NCI-H446 treated with DMSO at 0.1 percent for 48 hours (cell line): ENCODE measurements at regions not wholly inside any gene's neighbourhood (a gene's known extent, or its start where the extent isn't known, plus 50 kb on each side); places are given as distances from the start of the nearest gene placed in this dataset.
A peak's percentile ranks its signal among the peaks of the same experiment; 100 is the strongest.

Source experiments
- DNase-seq: peaks from one replicate; lab custom pipeline; 2025; lab: John Stamatoyannopoulos, UW

GRCh38 chr2:193985272-193985671 lies 1671.8 kb upstream of the SLC39A10 start:
- DNase-seq: peak; percentile 36

GRCh38 chr2:193980599-193980998 lies 1676.4 kb upstream of the SLC39A10 start:
- DNase-seq: no peak

GRCh38 chr2:193973781-193974180 lies 1683.2 kb upstream of the SLC39A10 start:
- DNase-seq: no peak

DNA sequence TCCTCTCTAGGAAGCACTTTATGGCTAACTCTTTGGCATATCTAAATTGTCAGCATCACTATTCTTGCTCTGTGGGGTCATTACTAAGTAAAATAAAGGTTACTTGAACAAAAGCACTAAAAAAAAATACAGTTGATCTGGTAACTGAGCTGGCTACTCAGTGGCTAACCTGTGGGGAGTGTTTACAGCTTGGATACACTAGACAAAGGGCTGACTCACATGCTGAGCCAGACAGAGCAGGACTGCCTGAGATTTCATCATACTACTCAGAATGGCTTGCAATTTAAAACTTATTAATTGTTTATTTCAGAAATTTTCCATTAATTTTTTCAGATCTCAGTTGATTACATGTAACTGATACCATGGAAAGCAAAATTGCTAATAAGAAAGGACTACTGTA lies 1690.4 kb upstream of the SLC39A10 start:
- peak; percentile 6 for DNase-seq

DNA sequence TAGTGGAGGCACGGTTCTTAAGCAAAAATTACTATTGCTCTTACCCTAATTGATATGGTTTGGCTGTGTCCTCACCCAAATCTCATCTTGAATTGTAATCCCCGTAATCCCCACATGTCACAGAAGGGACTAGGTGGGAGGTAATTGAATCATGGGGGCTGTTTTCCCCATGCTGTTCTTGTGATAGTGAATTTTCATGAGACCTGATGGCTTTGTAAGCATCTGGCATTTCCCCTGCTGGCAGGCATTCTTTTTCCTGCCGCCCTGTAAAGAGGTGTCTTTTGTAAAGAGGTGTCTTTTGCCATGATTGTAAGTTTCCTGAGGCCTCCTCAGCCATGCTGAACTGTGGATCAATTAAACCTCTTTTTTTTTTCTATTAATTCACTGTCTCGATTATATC lies 1691.8 kb upstream of the SLC39A10 start:
- no peak for DNase-seq

- peak; percentile 14 for DNase-seq
Measured at GRCh38 chr2:193963472-193964119, 1693.4 kb upstream of the SLC39A10 start.

GRCh38 chr2:193946806-193947205 lies 1710.2 kb upstream of the SLC39A10 start:
- no peak for DNase-seq

GRCh38 chr2:193943406-193943960 lies 1713.5 kb upstream of the SLC39A10 start:
- no peak for DNase-seq

DNA sequence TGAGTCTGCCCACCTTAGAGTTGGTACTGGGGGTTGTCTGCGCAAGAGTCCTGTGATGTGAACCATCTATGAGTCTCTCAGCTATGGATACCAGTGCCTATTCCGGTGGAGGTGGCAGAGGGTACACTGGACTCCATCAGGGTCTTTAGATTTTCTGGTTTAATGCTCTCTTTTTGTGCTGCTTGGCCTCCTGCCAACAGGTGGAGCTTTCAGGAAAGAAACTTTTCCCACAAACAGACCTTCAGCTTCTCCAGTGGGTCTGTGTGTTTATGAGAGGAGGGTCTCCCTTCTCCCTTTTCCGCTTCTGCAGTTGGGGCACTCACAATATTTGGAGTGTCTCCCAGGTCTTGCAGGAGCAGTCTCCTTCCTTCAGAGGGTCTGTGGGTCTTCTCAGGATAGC lies 1721.9 kb upstream of the SLC39A10 start:
- no peak for DNase-seq

DNA sequence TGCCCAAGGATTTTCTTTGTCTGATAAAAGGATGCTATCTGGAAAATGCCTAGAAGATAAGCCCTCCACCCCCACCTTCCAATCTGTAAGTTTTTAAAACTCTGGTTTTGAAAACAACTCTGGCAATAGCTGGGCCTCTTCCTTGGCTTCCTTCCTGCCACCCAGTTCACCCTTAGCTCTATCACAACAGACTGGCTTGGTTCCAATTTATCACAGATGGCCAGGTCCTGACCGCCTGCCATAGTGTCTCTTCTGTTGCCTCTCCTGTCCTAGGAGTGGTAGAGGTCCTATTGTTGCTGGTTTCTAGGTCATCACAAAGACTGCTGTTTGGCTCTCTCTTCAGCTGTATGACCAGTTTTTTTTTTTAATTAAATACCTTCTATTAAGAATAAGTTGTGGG lies 1727.9 kb upstream of the SLC39A10 start:
- peak; percentile 74 for DNase-seq

DNA sequence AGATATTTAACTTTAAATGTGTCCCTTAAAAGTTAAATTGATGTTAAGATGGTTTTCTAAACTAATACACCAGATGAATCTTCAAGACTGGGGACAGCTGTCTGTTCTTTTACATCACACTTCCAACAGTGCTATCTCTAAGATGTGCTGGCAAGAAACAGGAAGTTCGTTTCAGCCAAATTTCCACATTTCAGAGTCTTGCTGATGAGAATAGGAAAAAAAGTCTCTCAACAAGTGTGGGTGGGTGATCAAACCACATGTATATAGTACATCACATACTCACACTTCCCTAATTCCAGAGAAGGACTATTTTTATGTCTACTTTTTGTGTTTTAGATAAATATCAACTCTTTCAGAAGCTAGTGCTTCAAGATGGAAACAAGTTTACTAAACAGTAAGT lies 1712.8 kb upstream of the TMEFF2 start:
- DNase-seq: no peak

- DNase-seq: no peak
Measured at GRCh38 chr2:193900292-193900691, 1705.6 kb upstream of the TMEFF2 start.

GRCh38 chr2:193895226-193895625 lies 1700.5 kb upstream of the TMEFF2 start:
- DNase-seq: no peak

GRCh38 chr2:193894081-193894480 lies 1699.3 kb upstream of the TMEFF2 start:
- no peak for DNase-seq

DNA sequence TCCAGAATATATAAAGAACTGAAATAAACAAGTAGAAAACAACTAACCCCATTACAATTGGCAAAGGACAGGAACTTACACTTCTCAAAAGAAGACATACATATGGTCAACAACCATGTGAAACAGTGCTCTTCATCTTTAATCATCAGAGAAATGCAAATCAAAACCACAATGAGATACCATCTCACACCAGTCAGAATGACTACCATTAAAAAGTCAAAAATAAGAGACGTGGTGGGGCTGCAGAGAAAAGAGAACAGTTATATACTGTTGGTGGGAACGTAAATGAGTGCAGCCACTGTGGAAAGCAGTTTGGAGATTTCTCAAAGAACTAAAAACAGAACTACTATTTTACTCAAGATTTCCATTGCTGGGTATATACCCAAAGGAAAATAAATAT lies 1696.3 kb upstream of the TMEFF2 start:
- no peak for DNase-seq

- peak; percentile 2 for DNase-seq
Measured at GRCh38 chr2:193885419-193885818, 1690.7 kb upstream of the TMEFF2 start.

DNA sequence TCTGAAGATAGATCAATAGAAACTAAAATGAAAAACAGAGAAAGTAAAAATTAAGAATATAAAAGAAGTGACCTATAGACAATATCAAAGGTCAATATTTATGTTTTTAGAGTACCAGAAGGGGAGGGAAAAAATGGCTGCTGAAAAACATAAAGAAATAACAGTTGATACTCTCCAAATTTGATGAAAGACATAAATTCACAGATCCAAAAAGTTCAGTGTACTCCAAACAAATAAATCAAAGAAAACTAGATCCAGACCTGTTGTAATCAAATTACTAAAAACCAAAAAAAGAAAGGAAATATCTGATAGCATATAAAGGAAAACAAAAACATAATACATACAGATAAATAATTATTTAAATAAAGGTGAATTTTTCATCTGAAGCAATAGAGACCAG lies 1689.1 kb upstream of the TMEFF2 start:
- no peak for DNase-seq

- DNase-seq: no peak
Measured at GRCh38 chr2:193876980-193877379, 1682.2 kb upstream of the TMEFF2 start.

DNA sequence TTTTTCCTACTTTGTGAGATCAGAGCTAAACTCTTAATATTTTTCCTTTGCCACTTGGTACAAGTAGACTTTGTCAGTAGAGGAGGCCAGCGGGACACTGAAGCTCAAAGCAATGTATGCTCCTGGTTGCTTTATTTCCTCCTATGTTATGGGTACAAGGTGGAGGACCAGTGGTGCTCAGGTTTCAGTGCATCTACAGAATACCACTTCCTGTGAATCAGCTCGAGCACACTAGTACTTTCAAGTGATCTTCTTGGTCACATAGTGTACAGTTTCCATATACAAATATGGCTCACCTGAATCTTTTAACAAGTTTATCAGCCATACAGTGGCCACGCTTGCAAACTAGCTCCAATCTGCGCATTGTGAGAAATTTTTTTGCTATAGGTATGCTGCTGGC lies 1674.8 kb upstream of the TMEFF2 start:
- no peak for DNase-seq

DNA sequence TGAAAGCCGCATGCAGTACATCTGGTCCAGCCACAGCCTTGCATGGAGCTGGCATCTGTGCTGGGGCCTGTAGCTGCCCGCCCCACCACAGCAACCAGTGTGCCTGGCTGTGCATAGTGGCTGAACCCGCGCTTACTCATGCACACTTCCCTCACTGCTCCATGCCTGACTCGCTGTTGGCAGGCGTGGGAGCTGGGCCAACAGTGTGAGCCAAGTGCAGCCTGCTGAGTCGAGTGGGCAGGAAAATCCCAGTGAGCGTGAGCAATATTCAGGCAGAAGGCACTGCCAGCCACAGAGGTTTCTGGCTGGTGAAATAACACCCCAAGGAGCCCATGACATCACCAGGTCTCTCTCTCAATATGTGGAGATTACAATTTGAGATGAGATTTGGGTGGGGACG lies 1674.1 kb upstream of the TMEFF2 start:
- DNase-seq: peak; percentile 72

- DNase-seq: no peak
Measured at GRCh38 chr2:193868132-193868531, 1673.4 kb upstream of the TMEFF2 start.

DNA sequence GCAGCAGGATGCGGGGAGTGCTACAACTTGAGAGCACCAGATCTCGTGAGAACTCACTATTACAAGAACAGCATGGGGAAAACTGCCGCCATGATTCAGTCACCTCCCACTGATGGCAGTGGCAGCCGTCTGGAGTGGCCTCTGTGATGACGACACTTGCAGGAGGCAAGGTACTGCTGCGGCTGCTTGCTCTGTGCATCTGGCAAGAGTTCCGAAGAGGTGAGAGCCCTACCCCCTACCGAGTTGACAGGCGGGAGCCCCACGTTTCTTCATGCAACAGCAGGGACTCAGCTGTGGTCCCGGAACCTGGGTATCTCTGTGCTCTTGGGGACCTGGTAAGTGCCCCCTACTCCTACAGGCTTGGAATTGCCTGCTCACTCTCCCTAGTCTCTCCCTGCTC lies 1672.7 kb upstream of the TMEFF2 start:
- no peak for DNase-seq

- no peak for DNase-seq
Measured at GRCh38 chr2:193861557-193861956, 1666.8 kb upstream of the TMEFF2 start.

DNA sequence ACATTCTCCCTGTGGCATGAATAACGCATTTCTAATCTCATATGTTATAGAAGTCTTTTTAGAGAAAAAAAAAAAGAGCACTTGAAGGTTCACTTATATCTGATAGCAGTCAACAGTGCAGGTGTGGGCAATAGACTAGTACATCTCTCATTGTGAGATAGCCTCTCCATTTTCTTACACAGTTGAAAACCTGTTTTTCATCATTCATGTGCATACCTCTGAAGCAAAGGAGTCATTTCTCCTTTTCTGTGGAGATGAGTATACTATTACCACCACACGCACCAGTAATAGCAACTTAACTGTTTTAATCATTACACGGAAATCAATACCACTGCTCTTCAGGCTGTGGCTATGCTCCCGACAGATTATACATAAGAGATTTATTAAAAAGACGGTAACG lies 1653.3 kb upstream of the TMEFF2 start:
- DNase-seq: no peak
